ENCODE measurements at regions not wholly inside any gene's neighbourhood (a gene's known extent, or its start where the extent isn't known, plus 50 kb on each side); places are given as distances from the start of the nearest gene placed in this dataset.

GRCh38 chr22:27348634-27349033, 452.9 kb downstream of the MN1 start:
- Histone ChIP-seq H3K4me3 (ENCODE audit: low read depth, low read length) (no peak overlapping the region), H3K27me3 (ENCODE audit: control insufficient read depth, insufficient read depth, low read length) (peaks cover 3% of the 10 kb centered on the region), H3K36me3 (ENCODE audit: control insufficient read depth, insufficient read depth, low read length) (no peaks in the 10 kb centered on the region)
- TF ChIP-seq CTCF (IDR thresholded peaks at IDR 0.05; ENCODE audit: insufficient read depth, low read length, poor library complexity, severe bottlenecking) = no peak
- peak; percentile 58 for DNase-seq (ENCODE audit: low read depth)

DNA sequence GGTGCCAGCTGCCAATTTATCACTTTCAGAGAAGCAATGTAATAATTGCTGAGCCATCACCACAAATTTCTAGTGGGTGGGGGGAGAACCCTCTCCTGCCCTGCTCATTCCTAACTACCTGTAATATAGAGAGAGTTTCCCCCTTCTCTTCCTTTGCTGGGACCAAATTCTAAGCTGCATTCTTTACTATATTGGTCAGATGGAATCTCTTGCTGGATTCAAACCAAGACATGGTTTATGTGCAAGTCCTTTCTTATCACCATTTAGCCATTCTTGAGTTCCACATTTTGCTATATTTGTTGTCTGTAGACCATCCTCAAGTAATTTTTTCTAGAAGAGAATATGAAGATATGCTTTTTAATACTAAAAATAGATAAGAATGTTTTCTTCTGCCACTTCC, 452.1 kb downstream of the MN1 start:
- Histone ChIP-seq H3K4me3 (ENCODE audit: low read depth, low read length) (no peak overlapping the region), H3K27me3 (ENCODE audit: control insufficient read depth, insufficient read depth, low read length) (peaks cover 3% of the 10 kb centered on the region), H3K36me3 (ENCODE audit: control insufficient read depth, insufficient read depth, low read length) (no peaks in the 10 kb centered on the region)
- DNase-seq (ENCODE audit: low read depth) = no peak
- TF ChIP-seq CTCF (IDR thresholded peaks at IDR 0.05; ENCODE audit: insufficient read depth, low read length, poor library complexity, severe bottlenecking) = no peak

- no peak for DNase-seq (ENCODE audit: low read depth)
- H3K27me3 ChIP-seq (ENCODE audit: control insufficient read depth, insufficient read depth, low read length) = peaks cover 3% of the 10 kb centered on the region
- no peak for TF ChIP-seq CTCF (IDR thresholded peaks at IDR 0.05; ENCODE audit: insufficient read depth, low read length, poor library complexity, severe bottlenecking)
- no peaks in the 10 kb centered on the region for H3K36me3 ChIP-seq (ENCODE audit: control insufficient read depth, insufficient read depth, low read length)
- no peak overlapping the region for H3K4me3 ChIP-seq (ENCODE audit: low read depth, low read length)
Observed at GRCh38 chr22:27350306-27350705, 451.2 kb downstream of the MN1 start.

GRCh38 chr22:27352426-27352825, 449.1 kb downstream of the MN1 start:
- DNase-seq (ENCODE audit: low read depth) = no peak
- no peak for TF ChIP-seq CTCF (IDR thresholded peaks at IDR 0.05; ENCODE audit: insufficient read depth, low read length, poor library complexity, severe bottlenecking)
- Histone ChIP-seq H3K36me3 (ENCODE audit: control insufficient read depth, insufficient read depth, low read length) (no peaks in the 10 kb centered on the region), H3K27me3 (ENCODE audit: control insufficient read depth, insufficient read depth, low read length) (peaks cover 3% of the 10 kb centered on the region), H3K4me3 (ENCODE audit: low read depth, low read length) (no peak overlapping the region)

DNA sequence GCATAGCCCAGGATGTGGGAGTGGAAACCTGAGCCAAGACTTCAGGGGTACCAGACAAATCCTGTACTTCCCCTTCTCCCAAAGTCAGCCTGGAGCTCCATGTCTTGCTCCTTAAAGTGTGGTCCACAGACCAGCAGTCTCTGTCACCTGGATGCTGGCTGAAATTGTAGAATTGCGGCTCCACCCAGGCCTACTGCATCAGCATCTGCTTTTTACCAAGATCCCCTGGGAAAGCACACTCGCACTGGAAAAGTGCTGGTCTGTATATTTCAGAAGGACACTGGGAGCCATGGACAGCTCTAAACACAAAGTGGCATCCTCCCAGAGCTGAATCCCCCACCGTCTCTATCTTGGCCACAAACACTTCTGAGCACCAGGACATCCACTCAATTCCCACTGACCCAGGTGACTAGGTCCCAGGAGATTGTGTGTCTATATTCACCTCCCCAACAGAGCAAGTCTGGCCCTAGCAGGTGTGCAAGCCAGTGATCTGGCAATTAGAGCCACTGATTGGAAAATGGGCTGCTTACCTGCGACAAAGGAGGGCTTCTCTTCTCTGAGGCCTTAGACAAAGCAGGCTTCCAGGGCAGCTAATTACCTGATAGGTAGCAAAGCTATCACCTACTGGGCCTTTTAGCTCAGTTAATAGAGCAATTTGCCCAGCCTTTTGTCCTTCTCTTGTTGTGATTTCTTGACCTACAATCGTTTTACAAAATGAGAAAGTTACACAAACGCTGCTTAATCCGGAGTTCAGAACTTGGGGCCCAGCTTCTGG, 443.3 kb downstream of the MN1 start:
- H3K4me3 ChIP-seq (ENCODE audit: low read depth, low read length) = no peak overlapping the region
- no peak for DNase-seq (ENCODE audit: low read depth)
- TF ChIP-seq CTCF (IDR thresholded peaks at IDR 0.05; ENCODE audit: insufficient read depth, low read length, poor library complexity, severe bottlenecking) = no peak

DNA sequence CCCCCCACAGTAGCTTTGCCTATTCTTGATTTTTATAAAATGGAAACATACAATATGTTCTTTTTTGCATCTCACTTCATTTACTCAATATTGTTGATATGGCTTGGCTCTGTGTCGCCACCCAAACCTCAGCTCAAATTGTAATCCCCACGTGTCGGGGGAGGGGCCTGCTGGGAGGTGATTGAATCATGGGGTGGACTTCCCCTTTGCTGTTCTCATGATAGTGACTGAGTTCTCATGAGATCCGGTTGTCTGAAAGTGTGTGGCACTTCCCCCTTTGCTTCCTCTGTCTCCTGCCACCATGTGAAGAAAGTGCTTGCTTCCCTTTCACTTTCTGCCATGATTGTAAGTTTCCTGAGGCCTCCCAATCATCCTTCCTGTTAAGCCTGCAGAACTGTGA, 431.3 kb downstream of the MN1 start:
- TF ChIP-seq CTCF (IDR thresholded peaks at IDR 0.05; ENCODE audit: insufficient read depth, low read length, poor library complexity, severe bottlenecking) = no peak
- no peak overlapping the region for H3K4me3 ChIP-seq (ENCODE audit: low read depth, low read length)
- no peaks in the 10 kb centered on the region for H3K36me3 ChIP-seq (ENCODE audit: control insufficient read depth, insufficient read depth, low read length)
- DNase-seq (ENCODE audit: low read depth) = no peak
- H3K27me3 ChIP-seq (ENCODE audit: control insufficient read depth, insufficient read depth, low read length) = peaks cover 3% of the 10 kb centered on the region

More for the DNA sequence above, 443.3 kb downstream of the MN1 start:
- Histone ChIP-seq H3K36me3 (ENCODE audit: control insufficient read depth, insufficient read depth, low read length) (no peaks in the 10 kb centered on the region), H3K27me3 (ENCODE audit: control insufficient read depth, insufficient read depth, low read length) (no peaks in the 10 kb centered on the region)

All from kidney epithelial cell (primary cell).